A673 (cell line): ENCODE measurements at regions not wholly inside any gene's neighbourhood (a gene's known extent, or its start where the extent isn't known, plus 50 kb on each side); places are given as distances from the start of the nearest gene placed in this dataset.

Experiments used
- EZH2 ChIP-seq: fragments of 200-600 bp; sonication (generic); IDR thresholded peaks from 2 replicates; pipeline ENCODE4 v1.6.1; 2017; ENCODE audit warnings: borderline replicate concordance, low read depth, mild to moderate bottlenecking, mixed read lengths, antibody characterized with exemption, low read length; ENCODE audit not compliant: poor library complexity, severe bottlenecking
- TF ChIP-seq, protein P1 (sequence below): fragments of 300-800, 200-600 bp; sonication (generic); conservative IDR thresholded peaks from 2 replicates; pipeline ENCODE4 v1.5.1; 2017; ENCODE audit warnings: low read depth, mild to moderate bottlenecking, antibody characterized with exemption, low read length, moderate library complexity, mixed read lengths

DNA sequence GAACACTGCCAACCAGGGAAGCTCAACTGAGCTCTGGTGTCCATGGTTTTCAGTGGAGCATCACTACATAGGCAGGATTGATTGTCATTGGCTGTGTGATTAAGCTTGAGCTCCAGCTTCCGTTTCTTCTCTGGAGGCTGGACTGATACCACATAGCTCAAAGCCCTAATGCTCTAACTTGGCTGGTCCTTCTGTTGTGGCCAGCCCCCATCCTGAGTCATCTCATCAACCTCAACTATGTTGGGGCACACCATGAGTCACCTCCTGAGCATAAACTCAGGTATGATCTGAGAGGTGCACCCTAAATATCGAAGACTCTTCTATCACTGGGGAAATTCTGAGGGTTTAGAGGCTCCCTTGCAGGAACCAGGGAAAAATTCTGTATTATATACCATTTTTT lies 114.5 kb upstream of the INHBA start:
- TF ChIP-seq, protein P1, sequence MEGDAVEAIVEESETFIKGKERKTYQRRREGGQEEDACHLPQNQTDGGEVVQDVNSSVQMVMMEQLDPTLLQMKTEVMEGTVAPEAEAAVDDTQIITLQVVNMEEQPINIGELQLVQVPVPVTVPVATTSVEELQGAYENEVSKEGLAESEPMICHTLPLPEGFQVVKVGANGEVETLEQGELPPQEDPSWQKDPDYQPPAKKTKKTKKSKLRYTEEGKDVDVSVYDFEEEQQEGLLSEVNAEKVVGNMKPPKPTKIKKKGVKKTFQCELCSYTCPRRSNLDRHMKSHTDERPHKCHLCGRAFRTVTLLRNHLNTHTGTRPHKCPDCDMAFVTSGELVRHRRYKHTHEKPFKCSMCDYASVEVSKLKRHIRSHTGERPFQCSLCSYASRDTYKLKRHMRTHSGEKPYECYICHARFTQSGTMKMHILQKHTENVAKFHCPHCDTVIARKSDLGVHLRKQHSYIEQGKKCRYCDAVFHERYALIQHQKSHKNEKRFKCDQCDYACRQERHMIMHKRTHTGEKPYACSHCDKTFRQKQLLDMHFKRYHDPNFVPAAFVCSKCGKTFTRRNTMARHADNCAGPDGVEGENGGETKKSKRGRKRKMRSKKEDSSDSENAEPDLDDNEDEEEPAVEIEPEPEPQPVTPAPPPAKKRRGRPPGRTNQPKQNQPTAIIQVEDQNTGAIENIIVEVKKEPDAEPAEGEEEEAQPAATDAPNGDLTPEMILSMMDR: no peak
- TF ChIP-seq EZH2: no peak
